Stimulated activated CD8-positive, alpha-beta memory T cell treated with anti-CD3 and anti-CD28 coated beads, Interleukin-7, amount 100 ng/mL, for 1 hour (primary cell): ENCODE measurements at regions not wholly inside any gene's neighbourhood (a gene's known extent, or its start where the extent isn't known, plus 50 kb on each side); places are given as distances from the start of the nearest gene placed in this dataset.
"Not testable (repeated sequence)": the region's sequence is repeated elsewhere in the genome, so short reads cannot be mapped to it uniquely, and the experiment has no call there.

Source experiments
- DNase-seq, 2 donors: peaks; one replicate each; pipeline ENCODE4 v3.0.0-alpha.2; 2020; ENCODE audit warnings: low read depth in 2 of 2

- no peak for DNase-seq
Measured at GRCh38 chr4:24209131-24209530, 319.3 kb upstream of the PPARGC1A start.

DNA sequence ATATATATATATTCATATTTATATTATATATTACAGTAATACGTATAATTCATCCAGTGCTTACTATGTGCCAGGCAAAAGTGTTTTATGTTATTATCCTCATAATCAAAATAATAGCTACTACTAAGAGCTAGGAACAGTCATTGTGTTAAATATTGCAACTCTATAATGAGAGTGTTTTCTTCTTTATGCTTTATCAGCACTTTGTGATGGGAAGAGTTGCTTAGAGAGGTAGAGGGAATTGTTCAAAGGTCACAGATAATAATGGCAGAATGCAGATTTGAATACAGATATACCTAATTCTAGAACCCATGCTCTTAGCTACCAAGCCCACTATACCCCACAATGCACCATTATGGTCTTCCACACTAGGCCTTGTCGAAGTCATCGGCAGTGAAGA is 318.8 kb upstream of the PPARGC1A start:
- no peak for DNase-seq

DNA sequence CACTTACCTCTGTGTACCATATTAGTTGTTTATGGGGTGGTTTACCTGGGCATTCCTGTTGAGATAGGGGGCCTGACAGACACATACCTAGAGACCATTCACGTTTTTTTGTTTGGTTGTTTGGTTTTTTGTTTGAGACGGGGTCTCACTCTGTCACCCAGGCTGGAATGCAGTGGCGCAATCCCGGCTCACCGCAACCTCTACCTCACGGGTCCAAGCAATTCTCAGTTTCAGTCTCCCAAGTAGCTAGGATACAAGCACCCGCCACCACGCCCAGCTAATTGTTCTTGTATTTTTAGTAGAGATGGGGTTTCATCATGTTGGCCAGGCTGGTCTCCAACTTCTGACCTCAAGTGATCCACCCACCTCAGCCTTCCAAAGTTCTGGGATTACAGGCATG is 314.9 kb upstream of the PPARGC1A start:
- DNase-seq, result not testable (repeated sequence)

- no peak for DNase-seq
Measured at GRCh38 chr4:24203926-24204325, 314.1 kb upstream of the PPARGC1A start.

GRCh38 chr4:24202579-24202978 is 312.7 kb upstream of the PPARGC1A start:
- DNase-seq, result no peak

GRCh38 chr4:24197955-24198354 is 308.1 kb upstream of the PPARGC1A start:
- DNase-seq, result no peak

DNA sequence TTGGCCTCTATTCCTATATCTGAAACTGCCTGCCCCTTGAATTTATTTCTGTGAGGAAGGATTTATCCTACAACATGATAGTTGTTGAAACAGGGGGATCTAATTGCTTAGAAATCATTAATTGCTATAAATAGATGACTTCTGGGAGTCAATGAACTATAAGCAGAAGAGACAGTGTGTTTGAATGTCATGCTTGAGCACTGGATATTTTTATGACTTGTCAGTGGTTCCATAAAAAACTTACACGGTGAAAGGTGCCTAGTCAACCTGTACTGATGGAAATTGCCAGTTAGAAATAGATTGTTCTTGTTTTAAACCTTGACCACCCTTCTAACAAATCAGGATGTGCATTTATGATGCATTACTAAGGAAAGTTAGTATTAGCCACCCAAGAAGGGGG is 306.9 kb upstream of the PPARGC1A start:
- DNase-seq, result no peak

- DNase-seq, result no peak
Measured at GRCh38 chr4:24195991-24196736, 306.3 kb upstream of the PPARGC1A start.

DNA sequence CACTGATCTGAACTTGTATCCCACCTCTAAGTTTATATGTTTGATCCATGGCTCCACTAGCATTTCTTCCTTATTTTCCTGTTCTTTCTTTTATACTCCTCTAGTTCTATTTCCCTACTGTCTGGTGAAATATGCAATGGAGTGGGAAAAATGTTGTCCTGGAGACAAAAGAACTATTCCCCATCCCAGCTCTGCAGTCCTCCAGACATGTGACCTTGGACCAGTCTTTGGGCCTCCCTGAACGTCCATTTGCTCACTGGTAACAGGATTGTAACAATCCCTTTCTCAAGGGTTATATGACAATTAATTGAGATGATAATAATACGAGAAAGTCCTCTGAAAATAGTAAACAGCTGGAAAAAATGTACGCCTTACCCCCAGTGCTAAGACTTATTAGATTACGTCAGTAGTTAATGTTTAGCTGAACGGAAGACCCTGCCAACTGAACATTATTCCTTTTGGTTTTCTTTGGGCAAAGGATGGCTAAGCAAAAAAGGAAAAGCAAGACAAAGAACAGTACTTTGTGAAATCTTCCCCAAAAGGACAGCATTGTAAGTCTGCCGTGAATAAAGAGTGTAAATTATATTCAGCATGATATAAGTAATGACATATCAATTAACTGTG is 302.3 kb upstream of the PPARGC1A start:
- no peak for DNase-seq

DNA sequence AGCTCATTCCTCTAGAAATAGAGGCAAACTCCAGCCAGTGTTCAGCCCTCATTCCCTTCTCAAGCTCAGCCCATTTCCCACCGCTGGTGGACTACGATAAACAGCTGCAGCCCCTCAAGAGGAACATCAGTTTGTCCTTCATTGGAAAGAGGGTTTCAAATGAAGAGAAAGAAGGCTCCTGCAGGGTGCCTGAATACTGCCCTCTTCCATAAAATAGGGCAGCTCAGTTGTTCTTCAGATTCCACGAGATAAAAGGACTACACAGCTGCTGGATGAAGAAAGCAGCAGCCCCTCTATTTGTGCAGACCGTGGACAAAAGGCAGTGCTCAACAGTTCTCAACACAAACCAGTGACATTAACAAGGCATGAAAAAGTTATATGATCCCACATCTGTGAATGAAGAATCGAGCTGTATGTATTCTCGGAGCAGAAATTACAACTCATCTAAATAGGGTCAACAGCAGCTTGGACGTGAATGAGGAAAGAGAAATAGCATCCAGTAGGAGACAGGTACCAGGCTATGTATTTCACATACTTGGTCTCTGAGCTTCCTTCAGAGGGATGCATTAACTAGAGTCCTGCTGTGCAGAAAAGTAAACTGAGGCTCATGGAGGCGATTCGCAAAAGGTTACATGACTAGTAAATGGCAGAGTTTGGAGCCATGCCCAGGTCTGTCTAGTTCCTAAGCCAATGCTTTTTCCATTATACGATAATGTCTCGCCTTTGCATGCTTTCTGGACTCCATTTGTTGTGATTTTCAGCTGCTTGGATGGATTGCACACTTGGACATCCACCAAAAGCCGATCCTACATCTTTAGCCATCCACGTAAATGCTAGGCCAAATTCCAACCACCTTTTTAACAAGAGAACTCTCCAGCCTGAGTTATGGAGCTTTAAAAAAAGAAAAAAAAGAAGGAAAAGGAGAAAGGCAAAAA is 301.2 kb upstream of the PPARGC1A start:
- no peak for DNase-seq

DNA sequence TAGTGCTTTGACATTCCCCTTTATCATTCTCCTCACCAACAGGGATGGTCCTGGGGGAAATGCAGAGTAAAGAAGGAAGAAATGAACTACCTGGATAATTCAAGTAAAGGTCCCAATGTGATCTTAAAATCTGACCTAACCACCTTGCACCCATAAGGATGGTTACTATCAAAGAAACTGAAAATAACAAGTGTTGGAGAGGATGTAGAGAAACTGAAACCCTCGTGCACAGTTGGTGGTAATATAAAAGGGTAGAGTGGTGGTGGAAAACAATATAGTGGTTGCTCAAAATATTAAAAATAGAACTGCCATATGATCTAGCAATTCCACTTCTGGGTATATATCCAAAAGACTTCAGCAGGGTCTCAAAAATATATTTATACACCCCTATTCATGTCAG is 298.6 kb upstream of the PPARGC1A start:
- DNase-seq, result no peak

GRCh38 chr4:24186466-24186865 is 296.6 kb upstream of the PPARGC1A start:
- DNase-seq, result no peak

DNA sequence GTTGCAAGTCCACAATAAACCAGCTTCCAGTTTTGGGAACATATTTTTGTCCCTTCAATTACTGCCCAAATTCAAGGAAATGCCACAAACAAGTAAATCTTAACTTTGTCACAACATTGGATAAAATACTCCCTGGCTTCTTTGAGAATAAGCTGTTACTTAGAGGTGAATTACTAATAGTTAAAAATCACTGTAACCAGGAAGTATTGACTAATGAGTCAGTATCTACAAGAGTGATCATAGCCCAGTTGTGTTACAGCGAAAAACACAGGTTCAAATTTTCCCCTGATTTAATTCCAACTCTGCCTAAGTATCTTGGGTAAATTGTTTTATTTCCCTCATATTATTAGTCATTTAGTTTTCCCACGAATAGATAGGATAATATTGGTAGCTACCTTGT is 291.2 kb upstream of the PPARGC1A start:
- DNase-seq, result no peak

DNA sequence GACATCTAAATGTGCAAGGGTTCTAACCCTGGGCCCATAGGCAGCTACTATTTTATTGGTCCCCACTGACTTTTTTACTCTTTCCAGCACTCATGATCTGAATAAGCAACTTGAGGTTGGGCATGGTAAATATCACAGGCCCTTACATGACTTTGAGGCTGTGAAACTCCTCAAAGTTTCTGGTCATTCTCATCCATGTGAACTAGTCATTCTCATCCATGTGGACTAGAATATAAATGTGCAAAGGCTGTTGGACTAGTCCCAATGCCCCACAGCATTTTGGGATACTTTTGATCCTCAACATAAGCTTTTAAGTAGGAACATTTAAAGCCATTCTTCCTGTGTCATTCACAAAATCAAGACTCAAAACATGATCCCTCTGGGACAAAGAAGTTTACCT is 290.7 kb upstream of the PPARGC1A start:
- no peak for DNase-seq

DNA sequence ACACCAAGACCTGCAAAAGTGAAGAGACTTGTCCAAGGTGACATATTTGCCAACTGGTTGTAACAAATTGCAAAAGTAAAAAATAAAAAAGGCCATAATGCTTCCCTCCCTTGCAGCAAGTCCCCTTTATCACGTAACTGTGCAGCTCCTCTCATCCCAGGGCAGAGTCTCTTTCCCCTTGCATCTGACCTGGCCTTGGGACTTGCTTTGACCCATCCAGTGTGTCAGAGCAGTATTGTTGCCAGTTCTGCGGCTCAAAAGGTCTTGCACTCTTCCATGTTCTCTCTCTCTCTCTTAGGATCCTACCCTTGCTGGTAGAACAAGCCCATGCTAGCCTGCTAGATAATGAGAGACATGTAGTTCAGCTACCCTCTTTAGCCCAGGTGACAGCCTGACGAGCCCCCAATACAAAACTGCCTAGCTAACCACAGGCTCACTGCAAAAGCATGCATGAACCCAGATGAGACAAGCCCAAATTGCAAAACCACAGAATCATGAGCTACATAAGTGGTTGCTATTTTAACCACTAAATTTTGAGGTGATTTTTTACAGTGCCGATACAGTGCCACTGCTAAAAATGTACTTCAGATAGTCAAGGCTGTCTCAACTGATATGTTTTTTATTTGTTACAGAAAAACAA is 289.5 kb upstream of the PPARGC1A start:
- no peak for DNase-seq

- DNase-seq, result not testable (repeated sequence)
Measured at GRCh38 chr4:24177443-24177842, 287.6 kb upstream of the PPARGC1A start.

GRCh38 chr4:24175707-24176106 is 285.9 kb upstream of the PPARGC1A start:
- no peak for DNase-seq

- DNase-seq, result no peak
Measured at GRCh38 chr4:24174602-24175001, 284.8 kb upstream of the PPARGC1A start.

DNA sequence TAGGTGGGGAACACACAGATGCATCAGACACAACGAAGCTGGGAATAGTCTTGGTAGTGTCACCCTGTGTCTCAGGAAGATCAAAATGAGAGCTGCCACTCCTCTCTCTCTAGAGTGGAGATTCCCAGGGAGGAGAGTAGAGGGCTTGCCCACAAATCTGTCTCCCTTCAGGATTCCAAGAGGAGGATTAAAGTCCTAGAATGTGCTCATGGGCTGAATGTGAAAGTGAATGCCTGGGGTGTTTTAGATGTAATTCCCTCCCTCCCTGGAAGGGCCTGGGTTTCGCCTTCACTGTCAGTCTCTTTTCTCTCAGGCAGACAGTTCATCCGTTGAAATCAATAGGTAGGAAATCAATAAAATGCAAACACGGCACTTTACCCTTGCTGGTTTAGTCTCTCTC is 282.6 kb upstream of the PPARGC1A start:
- DNase-seq, result no peak

- no peak for DNase-seq
Measured at GRCh38 chr4:24169956-24170355, 280.1 kb upstream of the PPARGC1A start.

DNA sequence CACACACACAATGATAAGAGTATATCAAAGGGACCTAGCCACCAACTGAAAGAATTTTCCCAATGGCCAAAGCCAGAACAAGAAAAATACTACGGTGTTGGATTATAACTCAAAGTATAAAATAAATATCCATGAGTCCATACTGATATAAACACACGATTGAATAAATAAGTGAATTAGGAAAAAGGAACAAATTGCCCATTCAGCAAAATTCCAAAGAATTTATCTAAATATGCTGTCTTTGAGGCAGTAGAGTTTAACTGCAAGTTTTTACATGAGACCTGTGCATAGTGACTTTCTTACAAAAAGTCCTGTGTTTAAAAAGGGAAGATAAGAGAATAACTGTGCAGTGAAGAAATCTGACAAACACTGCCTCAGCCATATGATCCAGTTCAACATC is 278.8 kb upstream of the PPARGC1A start:
- DNase-seq, result no peak

DNA sequence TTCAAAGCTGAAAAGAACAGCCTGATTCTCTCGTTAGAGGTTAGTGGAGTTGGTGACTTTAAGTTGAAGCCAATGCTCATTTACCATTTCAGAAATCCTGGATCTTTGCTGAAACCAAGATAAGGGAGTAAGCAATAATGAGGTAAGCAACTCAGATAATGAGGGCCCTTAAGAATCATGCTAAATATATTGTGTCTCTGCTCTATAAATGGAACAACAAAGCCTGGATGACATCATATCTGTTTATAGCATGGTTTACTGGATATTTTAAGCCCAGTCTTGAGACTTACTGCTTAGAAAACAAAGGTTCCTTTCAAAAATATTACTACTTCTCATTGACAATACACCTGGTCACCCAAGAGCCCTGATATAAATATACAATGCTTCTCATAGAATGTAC is 276.7 kb upstream of the PPARGC1A start:
- DNase-seq, result no peak
